ENCODE measurements at regions not wholly inside any gene's neighbourhood (a gene's known extent, or its start where the extent isn't known, plus 50 kb on each side); places are given as distances from the start of the nearest gene placed in this dataset.

- WGBS, 2 donors (ENCODE audit: low coverage in 1 of 2): 96% methylated on average over 19 of the region's 19 CpGs; no CpG with 5 or more reads in 1 of the 2 donors
- Histone ChIP-seq H3K4me1 (no peaks in the 10 kb centered on the region), H3K9me3 (no peaks in the 10 kb centered on the region), H3K27ac (no peak overlapping the region), H3K4me3 (no peak overlapping the region), H3K36me3 (no peaks in the 10 kb centered on the region), H3K27me3 (no peaks in the 10 kb centered on the region)
- TF ChIP-seq POLR2A (IDR thresholded peaks at IDR 0.05) (no peak), EP300 (IDR thresholded peaks at IDR 0.05) (no peak), POLR2AphosphoS5 (IDR thresholded peaks at IDR 0.05) (no peak), CTCF (IDR thresholded peaks at IDR 0.05) (no peak)
- ATAC-seq: no peak
These were observed 1481.9 kb downstream of the PCDH9 start for GRCh38 chr13:65748227-65748626.

GRCh38 chr13:65746406-65746921 is 1483.7 kb downstream of the PCDH9 start:
- H3K4me3 ChIP-seq: no peak overlapping the region
- 83 to 87% methylated on average over 4 of the region's 4 CpGs for WGBS, 2 donors (ENCODE audit: low coverage in 1 of 2)
- no peak for TF ChIP-seq EP300 (IDR thresholded peaks at IDR 0.05)
- no peak for TF ChIP-seq CTCF (IDR thresholded peaks at IDR 0.05)
- no peak for TF ChIP-seq POLR2AphosphoS5 (IDR thresholded peaks at IDR 0.05)
- TF ChIP-seq POLR2A (IDR thresholded peaks at IDR 0.05): no peak

GRCh38 chr13:65744836-65745235 is 1485.3 kb downstream of the PCDH9 start:
- Histone ChIP-seq H3K4me1 (no peaks in the 10 kb centered on the region), H3K4me3 (no peak overlapping the region), H3K27me3 (no peaks in the 10 kb centered on the region), H3K36me3 (no peaks in the 10 kb centered on the region), H3K9me3 (no peaks in the 10 kb centered on the region), H3K27ac (no peak overlapping the region)
- ATAC-seq: no peak
- TF ChIP-seq POLR2A (IDR thresholded peaks at IDR 0.05) (no peak), CTCF (IDR thresholded peaks at IDR 0.05) (no peak), POLR2AphosphoS5 (IDR thresholded peaks at IDR 0.05) (no peak), EP300 (IDR thresholded peaks at IDR 0.05) (no peak)
- 13 to 45% methylated on average over 2 of the region's 2 CpGs for WGBS, 2 donors (ENCODE audit: low coverage in 1 of 2)

More at GRCh38 chr13:65746406-65746921, 1483.7 kb downstream of the PCDH9 start:
- ATAC-seq: no peak
- H3K27ac ChIP-seq: no peak overlapping the region
- no peaks in the 10 kb centered on the region for H3K27me3 ChIP-seq
- H3K36me3 ChIP-seq: no peaks in the 10 kb centered on the region
- no peaks in the 10 kb centered on the region for H3K9me3 ChIP-seq
- no peaks in the 10 kb centered on the region for H3K4me1 ChIP-seq

GRCh38 chr13:65733110-65733509 is 1497.0 kb downstream of the PCDH9 start:
- no peak for TF ChIP-seq EP300 (IDR thresholded peaks at IDR 0.05)
- no peak for TF ChIP-seq CTCF (IDR thresholded peaks at IDR 0.05)
- TF ChIP-seq POLR2A (IDR thresholded peaks at IDR 0.05): no peak
- TF ChIP-seq POLR2AphosphoS5 (IDR thresholded peaks at IDR 0.05): no peak
- Histone ChIP-seq H3K27me3 (no peaks in the 10 kb centered on the region), H3K4me1 (no peaks in the 10 kb centered on the region), H3K9me3 (no peaks in the 10 kb centered on the region), H3K4me3 (no peak overlapping the region), H3K36me3 (no peaks in the 10 kb centered on the region), H3K27ac (no peak overlapping the region)
- ATAC-seq: no peak
- 40 to 83% methylated on average over 1 of the region's 1 CpG for WGBS, 2 donors (ENCODE audit: low coverage in 1 of 2)

GRCh38 chr13:65727070-65727469 is 1503.1 kb downstream of the PCDH9 start:
- no peaks in the 10 kb centered on the region for H3K27me3 ChIP-seq
- TF ChIP-seq POLR2AphosphoS5 (IDR thresholded peaks at IDR 0.05) (no peak), POLR2A (IDR thresholded peaks at IDR 0.05) (no peak), EP300 (IDR thresholded peaks at IDR 0.05) (no peak), CTCF (IDR thresholded peaks at IDR 0.05) (no peak)
- no peaks in the 10 kb centered on the region for H3K36me3 ChIP-seq
- H3K9me3 ChIP-seq: no peaks in the 10 kb centered on the region
- H3K4me1 ChIP-seq: no peaks in the 10 kb centered on the region
- ATAC-seq: no peak
- no peak overlapping the region for H3K27ac ChIP-seq
- 76 to 89% methylated on average over 4 of the region's 4 CpGs for WGBS, 2 donors (ENCODE audit: low coverage in 1 of 2)
- no peak overlapping the region for H3K4me3 ChIP-seq

All from gastroesophageal sphincter (tissue), 4 donors.